Neural progenitor cell (in vitro differentiated cells): ENCODE measurements at regions not wholly inside any gene's neighbourhood (a gene's known extent, or its start where the extent isn't known, plus 50 kb on each side); places are given as distances from the start of the nearest gene placed in this dataset.

Experiments
- EZH2 ChIP-seq: fragments of 200-600 bp; sonication (generic); IDR thresholded peaks from 2 replicates; pipeline ENCODE4 v1.6.1; 2017; ENCODE audit warnings: antibody characterized with exemption, mild to moderate bottlenecking, moderate library complexity
- EZH2phosphoT487 ChIP-seq: fragments of 200-600 bp; sonication (generic); IDR thresholded peaks from 2 replicates; pipeline ENCODE4 v1.6.1; 2017; ENCODE audit warnings: antibody characterized with exemption
- TF ChIP-seq, protein P1 (sequence below): fragments of 200-600 bp; sonication (generic); IDR thresholded peaks from 2 replicates; pipeline ENCODE4 v1.5.1; 2017; ENCODE audit warnings: antibody characterized with exemption, mild to moderate bottlenecking

DNA sequence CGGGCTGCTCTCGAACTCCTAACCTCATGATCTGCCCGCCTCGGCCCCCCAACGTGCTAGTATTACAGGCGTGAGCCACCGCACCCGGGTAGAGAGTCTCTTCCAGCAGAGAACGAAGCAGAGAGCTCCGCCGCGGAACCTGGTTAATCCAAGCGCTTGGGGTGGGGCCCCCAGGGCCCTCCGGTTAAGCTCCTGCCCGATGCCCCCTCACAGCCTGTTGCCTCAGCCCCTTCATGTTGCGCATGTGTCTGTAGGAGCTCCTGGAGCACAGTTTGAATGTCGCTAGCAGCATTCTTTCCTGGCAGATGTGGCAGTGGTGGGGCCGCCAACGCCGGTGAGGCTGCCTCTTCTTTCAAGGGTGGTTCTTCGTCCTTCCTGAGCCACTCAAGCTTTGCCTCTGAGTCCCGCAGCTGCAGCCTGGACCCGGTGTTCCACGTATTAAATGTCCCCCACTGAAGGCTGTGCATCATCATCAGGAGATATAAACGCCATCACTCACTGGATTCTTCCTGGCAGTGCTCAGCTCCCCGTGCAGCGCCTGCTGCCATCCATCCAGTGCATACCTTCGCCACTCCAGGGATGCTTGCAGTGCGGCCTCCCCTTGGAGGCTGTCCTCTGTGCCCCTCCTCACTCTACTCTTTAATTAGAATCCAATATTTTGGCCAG, 1919.3 kb downstream of the PCDH9 start:
- TF ChIP-seq EZH2phosphoT487 (no peak), EZH2 (no peak)
- TF ChIP-seq, protein P1, sequence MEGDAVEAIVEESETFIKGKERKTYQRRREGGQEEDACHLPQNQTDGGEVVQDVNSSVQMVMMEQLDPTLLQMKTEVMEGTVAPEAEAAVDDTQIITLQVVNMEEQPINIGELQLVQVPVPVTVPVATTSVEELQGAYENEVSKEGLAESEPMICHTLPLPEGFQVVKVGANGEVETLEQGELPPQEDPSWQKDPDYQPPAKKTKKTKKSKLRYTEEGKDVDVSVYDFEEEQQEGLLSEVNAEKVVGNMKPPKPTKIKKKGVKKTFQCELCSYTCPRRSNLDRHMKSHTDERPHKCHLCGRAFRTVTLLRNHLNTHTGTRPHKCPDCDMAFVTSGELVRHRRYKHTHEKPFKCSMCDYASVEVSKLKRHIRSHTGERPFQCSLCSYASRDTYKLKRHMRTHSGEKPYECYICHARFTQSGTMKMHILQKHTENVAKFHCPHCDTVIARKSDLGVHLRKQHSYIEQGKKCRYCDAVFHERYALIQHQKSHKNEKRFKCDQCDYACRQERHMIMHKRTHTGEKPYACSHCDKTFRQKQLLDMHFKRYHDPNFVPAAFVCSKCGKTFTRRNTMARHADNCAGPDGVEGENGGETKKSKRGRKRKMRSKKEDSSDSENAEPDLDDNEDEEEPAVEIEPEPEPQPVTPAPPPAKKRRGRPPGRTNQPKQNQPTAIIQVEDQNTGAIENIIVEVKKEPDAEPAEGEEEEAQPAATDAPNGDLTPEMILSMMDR: no peak
